22Rv1 (cell line): ENCODE measurements at regions not wholly inside any gene's neighbourhood (a gene's known extent, or its start where the extent isn't known, plus 50 kb on each side); places are given as distances from the start of the nearest gene placed in this dataset.

ENCODE experiments used
- H3K27ac ChIP-seq: fragments of 450-650 bp; 2 replicates; pipeline ENCODE4 v1.5.1; 2017
- CTCF ChIP-seq: fragments of 450-650 bp; IDR thresholded peaks from 2 replicates; pipeline ENCODE4 v1.5.1; 2017; ENCODE audit warnings: mild to moderate bottlenecking
- ZFX ChIP-seq: fragments of 450-650 bp; IDR thresholded peaks from 2 replicates; pipeline ENCODE4 v1.6.1; 2017; ENCODE audit warnings: antibody characterized with exemption, borderline replicate concordance

GRCh38 chr13:74758188-74758587 is 624.0 kb upstream of the KLF12 start:
- TF ChIP-seq CTCF, result no peak
- no peak for TF ChIP-seq ZFX
- no peak overlapping the region for H3K27ac ChIP-seq

DNA sequence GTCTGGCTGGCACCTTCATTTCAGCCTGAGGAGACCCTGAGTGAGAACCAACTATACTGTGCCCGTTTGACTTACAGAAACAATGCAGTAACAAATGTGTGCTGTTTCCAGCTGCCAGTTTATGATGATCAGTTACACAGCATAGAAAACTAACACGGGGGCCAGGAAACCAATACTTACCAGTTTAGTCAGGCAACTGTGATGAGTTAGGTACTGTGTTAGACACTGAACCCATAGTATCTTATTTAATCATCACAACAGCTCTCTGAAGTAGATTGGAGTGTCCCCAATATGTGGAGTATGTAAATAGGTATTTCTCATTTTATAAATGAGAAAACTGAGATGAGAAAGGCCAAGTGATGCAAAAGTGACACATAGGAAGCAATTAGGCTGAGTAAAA is 620.9 kb upstream of the KLF12 start:
- TF ChIP-seq CTCF (no peak), ZFX (no peak)
- no peak overlapping the region for H3K27ac ChIP-seq

- TF ChIP-seq ZFX (no peak), CTCF (no peak)
- H3K27ac ChIP-seq, result no peak overlapping the region
These were observed 617.5 kb upstream of the KLF12 start for GRCh38 chr13:74751739-74752138.

DNA sequence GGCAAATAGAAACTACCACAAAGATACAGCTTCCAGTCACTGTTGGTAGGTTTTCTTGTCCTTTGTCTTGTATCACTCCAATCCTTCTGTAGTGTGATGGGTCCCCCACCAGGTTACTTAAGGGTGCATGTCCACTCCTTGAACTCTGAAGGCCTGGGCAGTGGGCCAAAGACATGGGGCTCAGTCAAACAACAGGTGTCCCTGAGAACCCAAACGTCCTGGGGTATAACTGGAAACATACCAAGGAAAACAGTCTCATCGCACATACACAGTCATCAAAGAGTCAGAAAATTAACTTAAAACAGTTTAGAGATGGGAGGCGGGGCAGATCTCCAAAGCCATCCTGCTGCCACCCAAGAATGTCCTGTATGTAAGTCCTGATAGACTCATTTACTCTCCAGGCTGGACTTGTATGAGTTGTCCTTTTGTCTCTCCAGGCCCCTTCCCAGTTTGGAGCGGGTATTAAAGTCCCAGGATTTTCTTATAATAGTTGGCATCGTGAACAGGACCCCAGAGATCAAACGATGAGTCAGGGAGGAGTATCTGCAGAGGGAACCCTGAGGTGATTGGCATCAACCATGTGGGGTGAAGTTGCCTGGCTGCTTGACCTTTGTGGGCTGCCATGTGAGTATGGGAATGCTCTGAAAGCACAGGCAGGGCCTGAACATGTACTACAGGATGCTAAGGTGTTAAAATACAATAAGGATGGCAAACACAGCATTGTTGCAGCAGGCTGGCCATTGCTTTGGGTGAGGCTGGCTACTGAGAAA is 613.2 kb upstream of the KLF12 start:
- no peak overlapping the region for H3K27ac ChIP-seq
- no peak for TF ChIP-seq ZFX
- no peak for TF ChIP-seq CTCF

DNA sequence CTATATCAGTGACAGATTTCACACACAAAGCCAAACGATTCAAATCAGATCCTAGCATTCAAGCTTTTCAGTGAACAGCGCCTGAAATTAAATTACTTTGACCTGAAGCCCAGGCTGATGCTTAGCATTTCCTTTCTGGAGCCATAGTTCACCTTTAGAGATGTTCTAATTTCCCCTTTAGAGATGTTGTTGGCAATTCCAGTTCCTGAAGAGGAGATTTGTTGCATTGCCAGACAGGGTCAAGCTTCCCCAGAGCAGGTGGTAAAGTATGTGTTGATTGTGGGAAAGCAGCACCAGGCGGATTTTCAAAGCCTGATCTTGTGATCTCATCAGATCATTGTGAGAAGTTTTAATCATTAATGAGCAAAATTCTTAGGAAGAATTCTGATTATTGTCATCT is 609.8 kb upstream of the KLF12 start:
- H3K27ac ChIP-seq, result no peak overlapping the region
- TF ChIP-seq ZFX (no peak), CTCF (no peak)

DNA sequence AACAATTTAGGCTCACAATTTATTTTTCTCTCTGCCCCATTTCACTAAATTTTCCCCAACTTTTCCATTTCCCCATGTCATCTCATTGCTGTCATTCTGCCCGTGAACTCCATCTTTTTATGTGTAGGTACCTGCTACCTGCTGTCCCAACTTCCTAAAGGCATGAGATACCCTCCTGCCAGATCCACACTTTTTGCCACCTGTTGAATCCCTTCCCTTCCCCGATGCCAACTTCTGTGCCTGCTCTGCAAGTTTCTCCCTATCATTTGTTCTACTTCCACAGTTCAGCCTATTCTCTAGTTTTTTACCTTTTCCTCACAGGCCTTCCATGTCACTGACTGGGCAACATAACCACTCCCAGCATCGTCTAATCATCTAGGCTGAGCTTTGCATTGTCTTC is 607.5 kb upstream of the KLF12 start:
- TF ChIP-seq ZFX (no peak), CTCF (no peak)
- no peak overlapping the region for H3K27ac ChIP-seq

DNA sequence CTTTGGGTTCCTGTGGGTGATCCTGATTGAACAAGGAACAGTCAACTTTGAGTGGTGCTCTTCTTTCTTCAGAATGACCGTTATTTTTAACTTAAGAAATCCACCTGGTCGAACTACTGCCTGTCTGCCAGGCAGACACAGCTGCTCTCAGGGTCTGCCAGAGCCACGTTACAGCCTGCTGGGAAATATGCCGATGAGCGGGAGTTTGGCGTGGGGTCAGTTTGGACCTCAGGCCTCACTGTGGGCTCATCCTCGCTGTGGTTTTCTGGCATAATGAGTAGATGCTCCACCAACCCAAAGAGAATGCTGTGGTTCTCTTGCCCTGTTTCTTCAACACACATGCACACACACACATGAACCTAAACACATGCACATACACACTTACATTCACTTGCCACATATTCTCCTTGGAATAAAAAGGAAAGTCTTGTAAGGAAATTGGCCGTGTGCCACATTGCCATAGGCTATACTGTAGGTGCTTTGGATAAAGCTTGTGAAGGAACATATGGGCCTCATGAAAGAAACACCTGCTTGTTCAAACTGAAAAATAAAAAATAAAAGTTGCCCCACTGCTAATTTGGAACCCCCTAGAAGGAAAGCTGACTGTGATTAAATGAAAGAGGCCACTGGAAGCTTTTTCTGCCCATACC is 598.7 kb upstream of the KLF12 start:
- TF ChIP-seq CTCF, result no peak
- no peak for TF ChIP-seq ZFX
- no peak overlapping the region for H3K27ac ChIP-seq
